ENCODE measurements at regions not wholly inside any gene's neighbourhood (a gene's known extent, or its start where the extent isn't known, plus 50 kb on each side); places are given as distances from the start of the nearest gene placed in this dataset.
"Not testable (repeated sequence)": the region's sequence is repeated elsewhere in the genome, so short reads cannot be mapped to it uniquely, and the experiment has no call there.

DNA sequence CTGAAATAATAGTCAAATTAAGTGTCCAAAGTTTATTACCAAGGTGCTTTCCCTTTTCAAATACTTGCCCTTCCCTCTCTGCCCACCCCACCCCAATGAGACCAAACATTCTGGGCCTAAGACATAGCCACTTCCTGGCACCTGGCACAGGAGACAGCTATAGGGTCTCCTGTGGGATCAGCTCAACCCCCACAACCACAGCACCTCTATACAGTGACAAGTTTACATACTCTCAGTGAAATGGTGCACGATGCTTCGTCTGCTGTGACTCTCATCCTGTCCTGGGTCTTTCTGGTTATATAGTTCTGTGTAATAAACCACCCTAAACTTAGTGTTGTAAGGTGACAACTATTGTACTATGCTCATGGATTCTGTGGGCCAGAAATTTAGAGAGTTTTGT lies 466.2 kb downstream of the FBXO15 start:
- ChIA-PET POLR2A (ENCODE audit: low non-redundant PET) (no interaction called here), CTCF (no interaction called here)
- no peak for DNase-seq (ENCODE audit: low spot score)
- TF ChIP-seq, protein P1, sequence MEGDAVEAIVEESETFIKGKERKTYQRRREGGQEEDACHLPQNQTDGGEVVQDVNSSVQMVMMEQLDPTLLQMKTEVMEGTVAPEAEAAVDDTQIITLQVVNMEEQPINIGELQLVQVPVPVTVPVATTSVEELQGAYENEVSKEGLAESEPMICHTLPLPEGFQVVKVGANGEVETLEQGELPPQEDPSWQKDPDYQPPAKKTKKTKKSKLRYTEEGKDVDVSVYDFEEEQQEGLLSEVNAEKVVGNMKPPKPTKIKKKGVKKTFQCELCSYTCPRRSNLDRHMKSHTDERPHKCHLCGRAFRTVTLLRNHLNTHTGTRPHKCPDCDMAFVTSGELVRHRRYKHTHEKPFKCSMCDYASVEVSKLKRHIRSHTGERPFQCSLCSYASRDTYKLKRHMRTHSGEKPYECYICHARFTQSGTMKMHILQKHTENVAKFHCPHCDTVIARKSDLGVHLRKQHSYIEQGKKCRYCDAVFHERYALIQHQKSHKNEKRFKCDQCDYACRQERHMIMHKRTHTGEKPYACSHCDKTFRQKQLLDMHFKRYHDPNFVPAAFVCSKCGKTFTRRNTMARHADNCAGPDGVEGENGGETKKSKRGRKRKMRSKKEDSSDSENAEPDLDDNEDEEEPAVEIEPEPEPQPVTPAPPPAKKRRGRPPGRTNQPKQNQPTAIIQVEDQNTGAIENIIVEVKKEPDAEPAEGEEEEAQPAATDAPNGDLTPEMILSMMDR (conservative IDR thresholded peaks at IDR 0.05; ENCODE audit: low read depth): no peak
- no peak overlapping the region for H3K27ac ChIP-seq

DNA sequence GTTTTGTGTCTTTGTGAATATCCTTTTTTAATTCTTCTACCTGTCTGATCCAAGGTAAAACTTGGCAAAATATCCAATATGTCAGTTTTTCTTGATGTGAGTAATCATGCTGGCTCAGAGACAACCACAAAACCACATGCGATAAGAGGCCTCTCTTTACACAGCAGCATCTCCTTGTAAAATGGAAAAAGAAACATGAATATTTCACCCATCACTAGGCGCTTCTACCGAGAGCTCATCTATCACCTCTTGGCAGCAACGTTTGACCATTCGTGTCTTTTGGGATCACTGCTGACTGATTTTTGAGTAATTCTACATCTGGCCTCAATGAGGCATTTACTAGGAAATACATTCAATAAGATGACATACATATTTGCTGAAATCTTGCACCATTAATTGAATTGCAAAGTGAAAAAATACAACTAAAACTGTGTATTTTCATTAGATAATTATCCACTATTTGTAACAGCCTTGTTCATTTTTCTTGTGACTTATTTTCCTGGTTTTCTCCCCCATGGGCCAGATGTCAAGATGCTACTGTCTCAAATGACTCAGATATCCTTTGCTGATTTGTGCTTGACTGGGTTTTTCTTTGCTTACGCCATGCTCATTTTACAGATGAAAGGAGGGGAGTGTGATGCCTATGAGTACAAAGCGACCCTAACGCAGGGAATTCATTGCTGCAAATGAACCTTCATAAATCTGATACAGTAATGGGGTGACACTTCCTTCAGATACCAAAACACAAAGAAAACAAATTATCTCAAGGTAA lies 467.5 kb downstream of the FBXO15 start:
- CTCF ChIA-PET: no interaction called here
- TF ChIP-seq, protein P1 (conservative IDR thresholded peaks at IDR 0.05; ENCODE audit: low read depth): no peak
- POLR2A ChIA-PET (ENCODE audit: low non-redundant PET): no interaction called here
- peak; percentile 39 for DNase-seq (ENCODE audit: low spot score)
- H3K27ac ChIP-seq: no peak overlapping the region

DNA sequence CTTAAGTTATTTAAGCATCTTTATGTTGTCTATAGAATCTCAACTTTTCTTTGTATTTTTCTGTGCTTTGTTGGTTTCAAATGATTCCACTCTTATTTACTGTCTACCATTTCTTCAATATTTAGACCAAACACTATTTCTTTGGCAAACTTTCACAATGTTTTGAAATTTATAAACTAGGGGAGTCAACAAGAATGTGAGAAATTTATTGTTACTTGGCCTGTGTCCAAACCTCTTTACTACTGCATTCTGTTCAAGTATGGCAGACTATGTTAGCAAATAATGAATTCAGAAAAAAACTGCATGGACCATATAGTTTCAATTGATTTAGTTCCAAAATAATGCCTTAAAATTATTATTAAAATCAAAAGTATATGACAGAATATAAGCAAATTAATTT lies 470.2 kb downstream of the FBXO15 start:
- ChIA-PET CTCF (no interaction called here), POLR2A (ENCODE audit: low non-redundant PET) (no interaction called here)
- TF ChIP-seq, protein P1 (conservative IDR thresholded peaks at IDR 0.05; ENCODE audit: low read depth): no peak
- no peak for DNase-seq (ENCODE audit: low spot score)
- no peak overlapping the region for H3K27ac ChIP-seq

DNA sequence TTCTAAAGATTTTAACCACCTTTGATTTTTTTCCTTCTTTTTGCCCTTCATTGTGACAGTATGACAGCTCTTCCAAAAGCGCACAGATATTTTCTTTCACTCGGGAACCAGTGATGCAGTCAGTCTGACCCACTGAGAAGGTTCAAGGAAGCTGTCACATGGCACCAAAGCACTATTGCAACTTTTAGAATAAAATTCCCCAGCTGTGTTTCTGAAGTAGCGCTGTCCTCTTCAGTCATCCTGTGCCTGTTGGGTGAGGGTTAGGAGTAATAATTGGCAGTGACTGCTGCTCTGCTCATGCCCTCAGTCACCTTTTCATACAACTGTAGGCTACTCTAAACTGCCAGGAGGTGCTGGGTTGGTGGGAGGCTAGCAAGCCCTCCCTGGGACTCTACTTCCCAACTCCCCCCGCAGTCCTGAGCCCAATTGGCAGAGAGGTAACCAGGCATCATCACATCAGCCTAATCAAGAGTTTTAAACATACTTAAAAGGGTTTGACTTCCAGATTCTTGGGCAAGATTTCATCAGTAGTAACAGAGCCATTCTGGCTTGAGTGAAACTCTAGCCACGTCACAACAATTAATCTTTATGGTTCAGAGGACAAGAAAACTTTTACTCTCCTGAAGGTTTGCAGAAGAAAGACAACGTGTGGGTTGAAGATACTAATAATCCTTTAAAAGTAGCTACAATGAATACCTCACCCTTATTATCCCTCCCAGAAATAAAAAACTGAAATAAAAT lies 473.3 kb downstream of the FBXO15 start:
- ChIA-PET CTCF (interaction anchor here (0.6 kb wide), 1 partner anchor 203 kb away, joined by 3 read pairs; no protein-coding TSS in a partner anchor), POLR2A (ENCODE audit: low non-redundant PET) (no interaction called here)
- no peak for DNase-seq (ENCODE audit: low spot score)
- TF ChIP-seq, protein P1 (conservative IDR thresholded peaks at IDR 0.05; ENCODE audit: low read depth): no peak
- H3K27ac ChIP-seq: no peak overlapping the region

DNA sequence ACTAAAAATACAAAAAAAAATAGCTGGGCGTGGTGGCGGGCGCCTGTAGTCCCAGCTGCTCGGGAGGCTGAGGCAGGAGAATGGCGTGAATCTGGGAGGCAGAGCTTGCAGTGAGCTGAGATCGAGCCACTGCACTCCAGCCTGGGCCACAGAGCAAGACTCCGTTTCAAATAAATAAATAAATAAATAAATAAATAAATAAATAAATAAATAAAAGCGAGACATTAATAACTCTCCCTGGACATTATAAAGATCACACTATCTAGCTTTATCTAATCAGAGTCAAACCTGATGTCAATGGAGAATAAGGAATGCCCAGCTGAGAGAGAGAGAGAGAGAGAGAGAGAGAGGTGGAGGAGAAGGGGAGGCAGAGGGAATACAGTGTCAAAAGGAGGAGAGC lies 476.2 kb downstream of the FBXO15 start:
- DNase-seq (ENCODE audit: low spot score); H3K27ac ChIP-seq; POLR2A ChIA-PET (ENCODE audit: low non-redundant PET); CTCF ChIA-PET: not testable (repeated sequence)

DNA sequence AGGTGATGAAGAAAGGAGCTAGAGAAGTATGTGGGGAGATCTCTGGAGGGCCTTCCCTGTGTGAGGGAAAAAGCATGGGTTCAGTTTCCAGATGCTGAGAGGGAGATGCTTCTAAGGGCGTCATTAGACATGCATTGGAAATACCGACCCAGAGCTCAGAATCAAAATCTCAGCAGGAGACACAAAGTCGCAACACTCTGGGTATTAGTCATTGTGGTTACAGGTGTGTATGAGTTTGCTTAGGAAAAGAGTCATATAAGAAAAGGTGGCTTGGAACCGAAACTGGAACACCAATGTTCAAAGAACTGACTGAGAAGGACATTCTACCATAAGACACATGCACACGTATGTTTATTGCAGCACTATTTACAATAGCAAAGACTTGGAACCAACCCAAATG lies 477.1 kb downstream of the FBXO15 start:
- CTCF ChIA-PET: interaction anchor here (0.6 kb wide), 2 partner anchors 104 to 110 kb away, joined by 3 read pairs; no protein-coding TSS in a partner anchor
- no peak overlapping the region for H3K27ac ChIP-seq
- peak; percentile 56 for DNase-seq (ENCODE audit: low spot score)

More for the DNA sequence above, 477.1 kb downstream of the FBXO15 start:
- TF ChIP-seq, protein P1 (conservative IDR thresholded peaks at IDR 0.05; ENCODE audit: low read depth): no peak
- POLR2A ChIA-PET (ENCODE audit: low non-redundant PET): no interaction called here

Data from RWPE1 (cell line).